Keratinocyte (primary cell): ENCODE measurements at regions not wholly inside any gene's neighbourhood (a gene's known extent, or its start where the extent isn't known, plus 50 kb on each side); places are given as distances from the start of the nearest gene placed in this dataset.

Experiments used
- DNase-seq: peaks from one replicate; pipeline ENCODE4 v3.0.0-alpha.2; 2011; ENCODE audit warnings: low read depth, missing footprints, low spot score
- FAIRE-seq: peaks from 2 replicates; lab custom pipeline; 2011; peaks lifted over from hg19 to GRCh38; lab: Jason Lieb, UNC
- H2AFZ ChIP-seq: 2 replicates; pipeline ENCODE4 v1.6.0; 2012; ENCODE audit warnings: low read length, control low read depth, inconsistent platforms; ENCODE audit not compliant: control insufficient read depth
- H3K27ac ChIP-seq: 2 replicates; pipeline ENCODE4 v1.5.1; 2011; ENCODE audit warnings: low read length; ENCODE audit not compliant: control insufficient read depth, insufficient read depth
- H3K27me3 ChIP-seq: 3 replicates; pipeline ENCODE4 v1.6.0; 2011; ENCODE audit warnings: low read length; ENCODE audit not compliant: control insufficient read depth, insufficient read depth; ENCODE audit errors: extremely low read depth
- H3K36me3 ChIP-seq, 2 experiments: 2 replicates in 1 of 2; 3 replicates in 1 of 2; pipeline ENCODE4 v1.5.1; 2011; ENCODE audit warnings: low read length in 2 of 2, mild to moderate bottlenecking in 1 of 2; ENCODE audit not compliant: control insufficient read depth in 2 of 2, insufficient read depth in 2 of 2; ENCODE audit errors: extremely low read depth in 1 of 2
- H3K4me1 ChIP-seq: 3 replicates; pipeline ENCODE4 v1.5.1; 2011; ENCODE audit warnings: low read length; ENCODE audit not compliant: control insufficient read depth, insufficient read depth; ENCODE audit errors: extremely low read depth
- H3K4me2 ChIP-seq: 3 replicates; pipeline ENCODE4 v1.6.0; 2011; ENCODE audit warnings: low read depth, low read length; ENCODE audit not compliant: control insufficient read depth, insufficient read depth; ENCODE audit errors: extremely low read depth
- H3K4me3 ChIP-seq, 3 experiments: fragments of 200-600 bp in 1 of 3; sonication (generic) in 1 of 3; 2 replicates in 2 of 3; 3 replicates in 1 of 3; pipeline ENCODE4 v1.5.1; 2011 to 2016; ENCODE audit warnings: low read length in 3 of 3, mild to moderate bottlenecking in 3 of 3, control low read depth in 2 of 3, inconsistent platforms in 1 of 3, low read depth in 1 of 3, mixed read lengths in 1 of 3, mixed run types in 1 of 3, moderate library complexity in 1 of 3; ENCODE audit not compliant: control insufficient read depth in 2 of 3, insufficient read depth in 2 of 3; ENCODE audit errors: extremely low read depth in 1 of 3
- H3K79me2 ChIP-seq: 2 replicates; pipeline ENCODE4 v1.6.0; 2012; ENCODE audit warnings: low read length; ENCODE audit not compliant: control insufficient read depth, insufficient read depth
- H3K9ac ChIP-seq: 3 replicates; pipeline ENCODE4 v1.6.0; 2011; ENCODE audit warnings: low read length; ENCODE audit not compliant: control insufficient read depth, insufficient read depth; ENCODE audit errors: extremely low read depth
- H3K9me1 ChIP-seq: 3 replicates; pipeline ENCODE4 v1.6.0; 2011; ENCODE audit warnings: low read length; ENCODE audit not compliant: control insufficient read depth, insufficient read depth; ENCODE audit errors: extremely low read depth
- H3K9me3 ChIP-seq: 2 replicates; pipeline ENCODE4 v1.5.1; 2012; ENCODE audit warnings: low read depth, low read length; ENCODE audit not compliant: control insufficient read depth
- H4K20me1 ChIP-seq: 3 replicates; pipeline ENCODE4 v1.6.0; 2011; ENCODE audit warnings: low read length; ENCODE audit not compliant: control insufficient read depth, insufficient read depth; ENCODE audit errors: extremely low read depth
- EZH2 ChIP-seq: IDR thresholded peaks from one replicate; pipeline ENCODE4 v1.6.1; 2012; ENCODE audit warnings: inconsistent platforms, mild to moderate bottlenecking, low read length, moderate library complexity
- dilution Hi-C: fragments of 300-500 bp; cut with MboI; formaldehyde crosslinking; loops from one replicate; pipeline ENCODE4 v1.7.0; 2020; ENCODE audit warnings: low sequenced_read_pairs; ENCODE audit not compliant: extremely low pct_ligation_motif_present
- TF ChIP-seq, protein P1 (sequence below), 3 experiments: IDR thresholded peaks in 1 of 3; conservative IDR thresholded peaks in 1 of 3; optimal IDR thresholded peaks in 1 of 3; 2 replicates in 2 of 3; 3 replicates in 1 of 3; pipeline versions ENCODE3 to v1.5.1; 2011; ENCODE audit warnings: low read length in 3 of 3, mild to moderate bottlenecking in 3 of 3, moderate library complexity in 2 of 3, control low read depth in 1 of 3, inconsistent platforms in 1 of 3; ENCODE audit not compliant: insufficient read depth in 2 of 3; ENCODE audit errors: extremely low read depth in 1 of 3

DNA sequence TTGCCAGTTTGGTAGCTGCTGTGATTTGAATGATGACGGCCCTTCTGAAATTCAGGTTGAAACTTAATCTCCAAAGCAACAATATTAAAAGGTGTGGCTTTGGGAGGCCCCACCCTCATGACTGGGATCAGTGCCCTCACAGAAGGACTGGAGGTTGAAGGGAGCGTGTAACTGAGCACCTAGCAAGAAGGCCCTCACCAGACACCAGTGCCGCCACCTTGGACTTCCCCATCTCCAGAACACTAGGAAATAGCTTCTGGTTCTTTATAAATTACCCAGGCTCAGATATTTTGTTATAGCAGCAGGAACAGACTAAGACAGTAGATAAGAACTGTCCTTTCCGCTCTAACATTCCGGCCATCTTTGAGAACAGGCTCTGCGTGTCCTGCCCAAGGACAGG is 243.1 kb downstream of the DLL1 start:
- Histone ChIP-seq H4K20me1 (no peaks in the 10 kb centered on the region), H3K36me3 (no peaks in the 10 kb centered on the region), H3K4me3 (no peak overlapping the region), H2AFZ (no peak overlapping the region), H3K79me2 (no peaks in the 10 kb centered on the region), H3K4me2 (no peak overlapping the region), H3K27ac (no peak overlapping the region), H3K27me3 (peaks cover 3% of the 10 kb centered on the region), H3K4me1 (no peaks in the 10 kb centered on the region), H3K9ac (no peak overlapping the region), H3K9me1 (no peaks in the 10 kb centered on the region), H3K9me3 (no peaks in the 10 kb centered on the region)
- DNase-seq (no peak), FAIRE-seq (no peak)
- dilution Hi-C loops = no loop called here
- TF ChIP-seq, protein P1, sequence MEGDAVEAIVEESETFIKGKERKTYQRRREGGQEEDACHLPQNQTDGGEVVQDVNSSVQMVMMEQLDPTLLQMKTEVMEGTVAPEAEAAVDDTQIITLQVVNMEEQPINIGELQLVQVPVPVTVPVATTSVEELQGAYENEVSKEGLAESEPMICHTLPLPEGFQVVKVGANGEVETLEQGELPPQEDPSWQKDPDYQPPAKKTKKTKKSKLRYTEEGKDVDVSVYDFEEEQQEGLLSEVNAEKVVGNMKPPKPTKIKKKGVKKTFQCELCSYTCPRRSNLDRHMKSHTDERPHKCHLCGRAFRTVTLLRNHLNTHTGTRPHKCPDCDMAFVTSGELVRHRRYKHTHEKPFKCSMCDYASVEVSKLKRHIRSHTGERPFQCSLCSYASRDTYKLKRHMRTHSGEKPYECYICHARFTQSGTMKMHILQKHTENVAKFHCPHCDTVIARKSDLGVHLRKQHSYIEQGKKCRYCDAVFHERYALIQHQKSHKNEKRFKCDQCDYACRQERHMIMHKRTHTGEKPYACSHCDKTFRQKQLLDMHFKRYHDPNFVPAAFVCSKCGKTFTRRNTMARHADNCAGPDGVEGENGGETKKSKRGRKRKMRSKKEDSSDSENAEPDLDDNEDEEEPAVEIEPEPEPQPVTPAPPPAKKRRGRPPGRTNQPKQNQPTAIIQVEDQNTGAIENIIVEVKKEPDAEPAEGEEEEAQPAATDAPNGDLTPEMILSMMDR (optimal IDR thresholded peaks at IDR 0.05 in 1 of 3, IDR thresholded peaks at IDR 0.05 in 1 of 3, conservative IDR thresholded peaks at IDR 0.05 in 1 of 3; ENCODE audit: extremely low read depth in 1 of 3, insufficient read depth in 2 of 3, low read length in 3 of 3) = no peak
- no peak for TF ChIP-seq EZH2

GRCh38 chr6:170046791-170047626 is 243.9 kb downstream of the DLL1 start:
- no peak overlapping the region for H2AFZ ChIP-seq
- dilution Hi-C loops = no loop called here
- no peak overlapping the region for H3K4me2 ChIP-seq
- no peak overlapping the region for H3K27ac ChIP-seq
- no peaks in the 10 kb centered on the region for H3K4me1 ChIP-seq
- H4K20me1 ChIP-seq = no peaks in the 10 kb centered on the region
- no peaks in the 10 kb centered on the region for H3K36me3 ChIP-seq
- no peak overlapping the region for H3K9ac ChIP-seq
- no peak for TF ChIP-seq EZH2
- TF ChIP-seq, protein P1 (optimal IDR thresholded peaks at IDR 0.05 in 1 of 3, IDR thresholded peaks at IDR 0.05 in 1 of 3, conservative IDR thresholded peaks at IDR 0.05 in 1 of 3; ENCODE audit: extremely low read depth in 1 of 3, insufficient read depth in 2 of 3, low read length in 3 of 3) = no peak
- FAIRE-seq (no peak), DNase-seq (no peak)
- H3K9me3 ChIP-seq = no peaks in the 10 kb centered on the region
- no peaks in the 10 kb centered on the region for H3K9me1 ChIP-seq
- no peaks in the 10 kb centered on the region for H3K79me2 ChIP-seq
- peaks cover 3% of the 10 kb centered on the region for H3K27me3 ChIP-seq
- no peak overlapping the region for H3K4me3 ChIP-seq
